Keratinocyte (primary cell): ENCODE measurements at regions not wholly inside any gene's neighbourhood (a gene's known extent, or its start where the extent isn't known, plus 50 kb on each side); places are given as distances from the start of the nearest gene placed in this dataset.

ENCODE experiments used
- DNase-seq: peaks from one replicate; pipeline ENCODE4 v3.0.0-alpha.2; 2011; ENCODE audit warnings: low read depth, missing footprints, low spot score
- FAIRE-seq: peaks from 2 replicates; lab custom pipeline; 2011; peaks lifted over from hg19 to GRCh38; lab: Jason Lieb, UNC
- H2AFZ ChIP-seq: 2 replicates; pipeline ENCODE4 v1.6.0; 2012; ENCODE audit warnings: low read length, control low read depth, inconsistent platforms; ENCODE audit not compliant: control insufficient read depth
- H3K27ac ChIP-seq: 2 replicates; pipeline ENCODE4 v1.5.1; 2011; ENCODE audit warnings: low read length; ENCODE audit not compliant: control insufficient read depth, insufficient read depth
- H3K27me3 ChIP-seq: 3 replicates; pipeline ENCODE4 v1.6.0; 2011; ENCODE audit warnings: low read length; ENCODE audit not compliant: control insufficient read depth, insufficient read depth; ENCODE audit errors: extremely low read depth
- H3K36me3 ChIP-seq, 2 experiments: 2 replicates in 1 of 2; 3 replicates in 1 of 2; pipeline ENCODE4 v1.5.1; 2011; ENCODE audit warnings: low read length in 2 of 2, mild to moderate bottlenecking in 1 of 2; ENCODE audit not compliant: control insufficient read depth in 2 of 2, insufficient read depth in 2 of 2; ENCODE audit errors: extremely low read depth in 1 of 2
- H3K4me1 ChIP-seq: 3 replicates; pipeline ENCODE4 v1.5.1; 2011; ENCODE audit warnings: low read length; ENCODE audit not compliant: control insufficient read depth, insufficient read depth; ENCODE audit errors: extremely low read depth
- H3K4me2 ChIP-seq: 3 replicates; pipeline ENCODE4 v1.6.0; 2011; ENCODE audit warnings: low read depth, low read length; ENCODE audit not compliant: control insufficient read depth, insufficient read depth; ENCODE audit errors: extremely low read depth
- H3K4me3 ChIP-seq, 3 experiments: fragments of 200-600 bp in 1 of 3; sonication (generic) in 1 of 3; 2 replicates in 2 of 3; 3 replicates in 1 of 3; pipeline ENCODE4 v1.5.1; 2011 to 2016; ENCODE audit warnings: low read length in 3 of 3, mild to moderate bottlenecking in 3 of 3, control low read depth in 2 of 3, inconsistent platforms in 1 of 3, low read depth in 1 of 3, mixed read lengths in 1 of 3, mixed run types in 1 of 3, moderate library complexity in 1 of 3; ENCODE audit not compliant: control insufficient read depth in 2 of 3, insufficient read depth in 2 of 3; ENCODE audit errors: extremely low read depth in 1 of 3
- H3K79me2 ChIP-seq: 2 replicates; pipeline ENCODE4 v1.6.0; 2012; ENCODE audit warnings: low read length; ENCODE audit not compliant: control insufficient read depth, insufficient read depth
- H3K9ac ChIP-seq: 3 replicates; pipeline ENCODE4 v1.6.0; 2011; ENCODE audit warnings: low read length; ENCODE audit not compliant: control insufficient read depth, insufficient read depth; ENCODE audit errors: extremely low read depth
- H3K9me1 ChIP-seq: 3 replicates; pipeline ENCODE4 v1.6.0; 2011; ENCODE audit warnings: low read length; ENCODE audit not compliant: control insufficient read depth, insufficient read depth; ENCODE audit errors: extremely low read depth
- H3K9me3 ChIP-seq: 2 replicates; pipeline ENCODE4 v1.5.1; 2012; ENCODE audit warnings: low read depth, low read length; ENCODE audit not compliant: control insufficient read depth
- H4K20me1 ChIP-seq: 3 replicates; pipeline ENCODE4 v1.6.0; 2011; ENCODE audit warnings: low read length; ENCODE audit not compliant: control insufficient read depth, insufficient read depth; ENCODE audit errors: extremely low read depth
- EZH2 ChIP-seq: IDR thresholded peaks from one replicate; pipeline ENCODE4 v1.6.1; 2012; ENCODE audit warnings: inconsistent platforms, mild to moderate bottlenecking, low read length, moderate library complexity
- dilution Hi-C: fragments of 300-500 bp; cut with MboI; formaldehyde crosslinking; loops from one replicate; pipeline ENCODE4 v1.7.0; 2020; ENCODE audit warnings: low sequenced_read_pairs; ENCODE audit not compliant: extremely low pct_ligation_motif_present
- TF ChIP-seq, protein P1 (sequence below), 3 experiments: IDR thresholded peaks in 1 of 3; conservative IDR thresholded peaks in 1 of 3; optimal IDR thresholded peaks in 1 of 3; 2 replicates in 2 of 3; 3 replicates in 1 of 3; pipeline versions ENCODE3 to v1.5.1; 2011; ENCODE audit warnings: low read length in 3 of 3, mild to moderate bottlenecking in 3 of 3, moderate library complexity in 2 of 3, control low read depth in 1 of 3, inconsistent platforms in 1 of 3; ENCODE audit not compliant: insufficient read depth in 2 of 3; ENCODE audit errors: extremely low read depth in 1 of 3

GRCh38 chr6:167446046-167446445, 121.2 kb downstream of the TTLL2 start:
- no peaks in the 10 kb centered on the region for H3K4me1 ChIP-seq
- no peaks in the 10 kb centered on the region for H3K9me3 ChIP-seq
- H3K4me3 ChIP-seq: no peak overlapping the region
- dilution Hi-C loops: no loop called here
- peaks cover 4% of the 10 kb centered on the region for H3K27me3 ChIP-seq
- DNase-seq (no peak), FAIRE-seq (no peak)
- no peak overlapping the region for H3K4me2 ChIP-seq
- no peak overlapping the region for H3K27ac ChIP-seq
- no peaks in the 10 kb centered on the region for H3K79me2 ChIP-seq
- no peaks in the 10 kb centered on the region for H4K20me1 ChIP-seq
- no peaks in the 10 kb centered on the region for H3K9me1 ChIP-seq
- no peak overlapping the region for H3K9ac ChIP-seq
- H3K36me3 ChIP-seq: no peaks in the 10 kb centered on the region
- TF ChIP-seq, protein P1, sequence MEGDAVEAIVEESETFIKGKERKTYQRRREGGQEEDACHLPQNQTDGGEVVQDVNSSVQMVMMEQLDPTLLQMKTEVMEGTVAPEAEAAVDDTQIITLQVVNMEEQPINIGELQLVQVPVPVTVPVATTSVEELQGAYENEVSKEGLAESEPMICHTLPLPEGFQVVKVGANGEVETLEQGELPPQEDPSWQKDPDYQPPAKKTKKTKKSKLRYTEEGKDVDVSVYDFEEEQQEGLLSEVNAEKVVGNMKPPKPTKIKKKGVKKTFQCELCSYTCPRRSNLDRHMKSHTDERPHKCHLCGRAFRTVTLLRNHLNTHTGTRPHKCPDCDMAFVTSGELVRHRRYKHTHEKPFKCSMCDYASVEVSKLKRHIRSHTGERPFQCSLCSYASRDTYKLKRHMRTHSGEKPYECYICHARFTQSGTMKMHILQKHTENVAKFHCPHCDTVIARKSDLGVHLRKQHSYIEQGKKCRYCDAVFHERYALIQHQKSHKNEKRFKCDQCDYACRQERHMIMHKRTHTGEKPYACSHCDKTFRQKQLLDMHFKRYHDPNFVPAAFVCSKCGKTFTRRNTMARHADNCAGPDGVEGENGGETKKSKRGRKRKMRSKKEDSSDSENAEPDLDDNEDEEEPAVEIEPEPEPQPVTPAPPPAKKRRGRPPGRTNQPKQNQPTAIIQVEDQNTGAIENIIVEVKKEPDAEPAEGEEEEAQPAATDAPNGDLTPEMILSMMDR (optimal IDR thresholded peaks at IDR 0.05 in 1 of 3, IDR thresholded peaks at IDR 0.05 in 1 of 3, conservative IDR thresholded peaks at IDR 0.05 in 1 of 3; ENCODE audit: extremely low read depth in 1 of 3, insufficient read depth in 2 of 3, low read length in 3 of 3): no peak
- TF ChIP-seq EZH2: no peak
- no peak overlapping the region for H2AFZ ChIP-seq

- Histone ChIP-seq H3K79me2 (no peaks in the 10 kb centered on the region), H3K9ac (no peak overlapping the region), H3K4me1 (no peaks in the 10 kb centered on the region), H3K27me3 (peaks cover 4% of the 10 kb centered on the region), H3K4me2 (no peak overlapping the region), H2AFZ (no peak overlapping the region), H3K27ac (no peak overlapping the region), H3K36me3 (no peaks in the 10 kb centered on the region), H3K4me3 (no peak overlapping the region), H3K9me3 (no peaks in the 10 kb centered on the region), H4K20me1 (no peaks in the 10 kb centered on the region), H3K9me1 (no peaks in the 10 kb centered on the region)
- FAIRE-seq (no peak), DNase-seq (no peak)
- TF ChIP-seq, protein P1 (optimal IDR thresholded peaks at IDR 0.05 in 1 of 3, IDR thresholded peaks at IDR 0.05 in 1 of 3, conservative IDR thresholded peaks at IDR 0.05 in 1 of 3; ENCODE audit: extremely low read depth in 1 of 3, insufficient read depth in 2 of 3, low read length in 3 of 3): no peak
- TF ChIP-seq EZH2: no peak
- dilution Hi-C loops: no loop called here
Measured at GRCh38 chr6:167446971-167447370, 122.1 kb downstream of the TTLL2 start.
